Left ventricle myocardium inferior (tissue), 1 donor: ENCODE measurements at regions not wholly inside any gene's neighbourhood (a gene's known extent, or its start where the extent isn't known, plus 50 kb on each side); places are given as distances from the start of the nearest gene placed in this dataset.

Experiments used
- DNase-seq: peaks from one replicate; pipeline ENCODE4 v3.0.0-alpha.2; 2020
- H3K27ac ChIP-seq: fragments of 200-600 bp; replicated peaks from 2 replicates; pipeline ENCODE4 v1.8.0; 2021
- H3K27me3 ChIP-seq: fragments of 200-600 bp; 2 replicates; pipeline ENCODE4 v1.8.0; 2021; ENCODE audit warnings: low read depth
- H3K36me3 ChIP-seq: fragments of 200-600 bp; 2 replicates; pipeline ENCODE4 v1.8.0; 2021
- H3K4me1 ChIP-seq: fragments of 200-600 bp; 2 replicates; pipeline ENCODE4 v1.8.0; 2021
- H3K4me3 ChIP-seq: fragments of 200-600 bp; 2 replicates; pipeline ENCODE4 v1.8.0; 2021; ENCODE audit warnings: mild to moderate bottlenecking, moderate library complexity
- H3K9me3 ChIP-seq: fragments of 200-600 bp; replicated peaks from 2 replicates; pipeline ENCODE4 v1.8.0; 2021
- intact Hi-C: fragments of 100-400 bp; cut with micrococcal nuclease; formaldehyde crosslinking; loops from one replicate; pipeline ENCODE4 v1.11.0; 2022
- TF ChIP-seq, protein P1 (sequence below): fragments of 200-600 bp; IDR thresholded peaks from 2 replicates; pipeline ENCODE4 v1.8.0; 2021; ENCODE audit warnings: antibody characterized with exemption, mild to moderate bottlenecking, borderline replicate concordance
- donor health status: DM: no; HTN: yes; CAD: no; lungs with severe emphysema.

DNA sequence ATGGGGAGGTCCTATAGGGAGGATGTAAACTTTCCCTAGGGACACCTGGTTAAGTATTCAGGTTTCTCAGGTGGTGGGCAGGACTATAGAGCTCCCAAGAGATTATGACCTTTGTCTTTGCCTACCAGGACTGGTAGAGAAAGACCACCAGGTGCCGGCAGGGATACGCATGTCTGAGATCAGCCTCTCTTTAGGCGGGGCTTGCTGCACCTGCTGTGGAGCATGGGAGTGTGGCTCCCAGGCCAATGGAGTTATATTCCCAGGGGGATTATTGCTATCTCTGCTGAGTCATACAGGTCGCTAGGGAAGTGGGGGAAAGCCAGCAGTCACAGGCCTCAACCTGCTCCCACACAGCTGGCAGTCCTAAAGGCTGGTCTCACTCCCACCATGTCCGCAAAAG lies 280.5 kb upstream of the MMS22L start:
- TF ChIP-seq, protein P1, sequence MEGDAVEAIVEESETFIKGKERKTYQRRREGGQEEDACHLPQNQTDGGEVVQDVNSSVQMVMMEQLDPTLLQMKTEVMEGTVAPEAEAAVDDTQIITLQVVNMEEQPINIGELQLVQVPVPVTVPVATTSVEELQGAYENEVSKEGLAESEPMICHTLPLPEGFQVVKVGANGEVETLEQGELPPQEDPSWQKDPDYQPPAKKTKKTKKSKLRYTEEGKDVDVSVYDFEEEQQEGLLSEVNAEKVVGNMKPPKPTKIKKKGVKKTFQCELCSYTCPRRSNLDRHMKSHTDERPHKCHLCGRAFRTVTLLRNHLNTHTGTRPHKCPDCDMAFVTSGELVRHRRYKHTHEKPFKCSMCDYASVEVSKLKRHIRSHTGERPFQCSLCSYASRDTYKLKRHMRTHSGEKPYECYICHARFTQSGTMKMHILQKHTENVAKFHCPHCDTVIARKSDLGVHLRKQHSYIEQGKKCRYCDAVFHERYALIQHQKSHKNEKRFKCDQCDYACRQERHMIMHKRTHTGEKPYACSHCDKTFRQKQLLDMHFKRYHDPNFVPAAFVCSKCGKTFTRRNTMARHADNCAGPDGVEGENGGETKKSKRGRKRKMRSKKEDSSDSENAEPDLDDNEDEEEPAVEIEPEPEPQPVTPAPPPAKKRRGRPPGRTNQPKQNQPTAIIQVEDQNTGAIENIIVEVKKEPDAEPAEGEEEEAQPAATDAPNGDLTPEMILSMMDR: no peak
- DNase-seq: no peak
- no peaks in the 10 kb centered on the region for H3K4me1 ChIP-seq
- intact Hi-C loops: no loop called here
- H3K4me3 ChIP-seq: no peak overlapping the region
- H3K27me3 ChIP-seq: no peaks in the 10 kb centered on the region
- H3K36me3 ChIP-seq: no peaks in the 10 kb centered on the region
- peaks cover 4% of the 10 kb centered on the region for H3K9me3 ChIP-seq
- H3K27ac ChIP-seq: no peak overlapping the region

DNA sequence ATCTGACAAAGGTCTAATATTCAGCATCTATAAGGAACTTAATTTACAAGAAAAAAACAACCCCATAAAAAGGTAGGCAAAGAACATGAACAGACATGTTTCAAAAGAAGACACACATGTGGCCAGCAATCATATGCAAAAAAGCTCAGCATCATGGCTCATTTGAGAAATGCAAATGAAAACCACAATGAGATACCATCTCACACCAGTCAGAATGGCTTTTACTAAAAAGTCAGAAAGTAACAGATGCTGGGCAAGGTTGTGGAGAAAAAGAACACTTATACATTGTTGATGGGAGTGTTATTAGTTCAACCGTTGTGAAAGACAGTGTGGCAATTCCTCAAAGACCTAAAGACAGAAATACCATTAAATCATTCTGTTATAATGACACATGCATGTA lies 289.9 kb upstream of the MMS22L start:
- H3K4me1 ChIP-seq: no peaks in the 10 kb centered on the region
- no peaks in the 10 kb centered on the region for H3K27me3 ChIP-seq
- H3K9me3 ChIP-seq: no peaks in the 10 kb centered on the region
- H3K27ac ChIP-seq: no peak overlapping the region
- TF ChIP-seq, protein P1: no peak
- DNase-seq: no peak
- no peaks in the 10 kb centered on the region for H3K36me3 ChIP-seq
- no peak overlapping the region for H3K4me3 ChIP-seq
- intact Hi-C loops: no loop called here

DNA sequence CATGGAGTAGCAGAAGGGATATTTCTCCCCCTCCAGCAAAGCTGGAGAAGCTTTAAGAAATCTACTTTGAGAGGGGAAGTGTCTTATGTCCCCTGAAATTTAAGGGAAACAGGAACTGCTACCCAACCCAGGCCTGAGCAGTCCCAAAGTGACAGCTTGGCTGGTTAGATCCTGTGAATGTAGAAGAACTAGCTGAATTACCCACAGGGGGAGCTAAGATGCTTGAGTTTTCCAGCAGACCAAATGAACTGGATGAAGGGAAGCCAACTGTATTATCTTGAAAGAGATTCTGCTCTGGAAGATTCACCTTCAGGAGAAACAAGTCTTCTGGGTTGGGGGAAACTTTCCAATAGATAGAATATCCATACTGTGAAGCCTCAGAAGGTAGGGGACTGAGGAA lies 303.3 kb upstream of the MMS22L start:
- no peak overlapping the region for H3K27ac ChIP-seq
- no peaks in the 10 kb centered on the region for H3K27me3 ChIP-seq
- H3K4me3 ChIP-seq: no peak overlapping the region
- H3K4me1 ChIP-seq: no peaks in the 10 kb centered on the region
- H3K36me3 ChIP-seq: no peaks in the 10 kb centered on the region
- DNase-seq: no peak
- TF ChIP-seq, protein P1: peak; percentile 43
- no peaks in the 10 kb centered on the region for H3K9me3 ChIP-seq
- intact Hi-C loops: no loop called here

DNA sequence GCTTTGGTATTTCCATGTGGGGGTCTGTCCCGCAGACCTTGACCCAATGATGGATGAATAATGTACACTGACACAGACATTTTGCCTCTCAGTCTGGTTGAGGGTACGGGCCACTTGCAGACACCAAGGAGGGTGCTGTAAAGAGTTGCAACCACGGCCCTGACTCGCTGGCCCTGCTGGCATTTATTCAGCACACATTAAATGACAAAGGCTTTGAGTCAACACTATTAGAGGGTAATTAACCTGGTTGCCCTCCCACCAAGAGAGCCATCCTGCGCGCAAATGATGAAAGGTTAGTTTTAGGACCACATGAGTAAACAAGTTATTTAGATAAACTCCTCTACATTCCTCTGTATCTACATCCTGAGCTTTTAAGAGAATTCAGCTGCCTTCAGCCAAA lies 308.9 kb upstream of the MMS22L start:
- no peak overlapping the region for H3K4me3 ChIP-seq
- TF ChIP-seq, protein P1: no peak

DNA sequence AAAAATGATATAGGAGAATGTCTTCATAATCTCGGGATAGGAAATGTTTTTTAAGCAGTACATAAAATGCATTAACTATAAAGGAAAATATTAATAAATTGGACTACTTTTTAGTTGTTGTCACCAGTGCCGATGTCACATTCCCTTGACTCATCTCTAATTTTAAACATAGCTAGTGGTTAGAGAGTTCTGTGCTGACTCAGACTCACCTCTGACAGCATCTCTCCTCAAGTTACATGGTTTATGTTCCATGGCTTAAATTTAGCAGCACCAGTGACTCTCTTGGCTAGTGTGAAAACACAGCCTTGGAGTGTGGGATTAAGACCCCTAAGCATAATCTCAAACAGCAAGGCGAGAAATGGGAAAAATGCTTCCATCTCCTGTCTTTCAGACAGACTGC lies 311.8 kb upstream of the MMS22L start:
- Histone ChIP-seq H3K36me3 (no peaks in the 10 kb centered on the region), H3K27ac (peak overlapping the region; percentile 10), H3K4me1 (no peaks in the 10 kb centered on the region), H3K27me3 (no peaks in the 10 kb centered on the region), H3K4me3 (no peak overlapping the region), H3K9me3 (no peaks in the 10 kb centered on the region)
- intact Hi-C loops: no loop called here
- TF ChIP-seq, protein P1: no peak
- no peak for DNase-seq

More for the DNA sequence above, 308.9 kb upstream of the MMS22L start:
- intact Hi-C loops: no loop called here
- no peaks in the 10 kb centered on the region for H3K9me3 ChIP-seq
- H3K4me1 ChIP-seq: no peaks in the 10 kb centered on the region
- no peaks in the 10 kb centered on the region for H3K27me3 ChIP-seq
- no peaks in the 10 kb centered on the region for H3K36me3 ChIP-seq
- DNase-seq: no peak
- H3K27ac ChIP-seq: no peak overlapping the region

DNA sequence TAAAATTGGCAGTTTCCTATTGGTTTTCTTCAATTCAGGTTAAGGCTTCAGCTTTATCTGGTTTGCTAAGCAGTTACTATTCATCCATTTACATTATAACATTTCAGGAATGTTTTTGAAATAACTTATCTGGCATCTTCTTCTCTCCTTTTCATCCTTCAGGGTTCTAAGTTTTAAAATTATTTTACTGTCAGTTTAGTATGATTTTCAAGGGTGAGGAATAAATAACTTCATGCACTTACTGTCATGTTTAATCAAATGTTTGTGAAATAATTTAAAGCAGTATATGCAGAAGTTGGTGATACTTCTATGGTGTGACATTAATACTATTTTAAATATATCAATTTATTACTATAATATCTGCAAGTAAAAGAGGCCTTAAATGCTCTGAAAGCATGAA lies 338.1 kb upstream of the MMS22L start:
- Histone ChIP-seq H3K4me3 (no peak overlapping the region), H3K9me3 (no peaks in the 10 kb centered on the region), H3K36me3 (no peaks in the 10 kb centered on the region), H3K4me1 (no peaks in the 10 kb centered on the region), H3K27ac (no peak overlapping the region), H3K27me3 (no peaks in the 10 kb centered on the region)
- TF ChIP-seq, protein P1: no peak
- no peak for DNase-seq
- intact Hi-C loops: no loop called here
